Heart left ventricle (tissue), 16 donors: ENCODE measurements at regions not wholly inside any gene's neighbourhood (a gene's known extent, or its start where the extent isn't known, plus 50 kb on each side); places are given as distances from the start of the nearest gene placed in this dataset.

Experiments
- ATAC-seq, 4 donors: fragments of 200-7000 bp; cut with Tn5 transposase; one replicate each; pipeline ENCODE4 v1.9.1; 2020 to 2022; ENCODE audit warnings: moderate library complexity in 4 of 4, mild to moderate bottlenecking in 3 of 4, moderate number of reproducible peaks in 1 of 4
- DNase-seq, 5 donors: peaks; one replicate each; pipeline ENCODE4 v3.0.0-alpha.2; 2020
- H3K27ac ChIP-seq, 12 donors: fragments of 200-600 bp; sonication (generic) in 4 of 12; one replicate each; pipeline versions ENCODE4 v1.5.0 to v1.8.0; 2016 to 2022; ENCODE audit warnings: mild to moderate bottlenecking in 2 of 12
- H3K27me3 ChIP-seq, 9 donors: fragments of 200-600 bp; sonication (generic) in 2 of 9; one replicate each; pipeline versions ENCODE4 v1.5.1 to v1.8.0; 2016 to 2022; ENCODE audit warnings: mild to moderate bottlenecking in 3 of 9
- H3K36me3 ChIP-seq, 9 donors: fragments of 200-600 bp; sonication (generic) in 2 of 9; one replicate each; pipeline versions ENCODE4 v1.5.0 to v1.8.0; 2018 to 2022; ENCODE audit warnings: mild to moderate bottlenecking in 2 of 9
- H3K4me1 ChIP-seq, 12 donors: fragments of 200-600 bp; sonication (generic) in 4 of 12; one replicate each; pipeline versions ENCODE4 v1.5.0 to v1.8.0; 2016 to 2022; ENCODE audit warnings: mild to moderate bottlenecking in 3 of 12
- H3K4me3 ChIP-seq, 12 donors: fragments of 200-600 bp; sonication (generic) in 4 of 12; one replicate each; pipeline versions ENCODE4 v1.5.0 to v1.8.0; 2017 to 2022; ENCODE audit warnings: mild to moderate bottlenecking in 9 of 12, moderate library complexity in 4 of 12
- H3K9me3 ChIP-seq, 12 donors: fragments of 200-600 bp; sonication (generic) in 4 of 12; one replicate each; pipeline versions ENCODE4 v1.5.0 to v1.8.0; 2016 to 2022; ENCODE audit warnings: mild to moderate bottlenecking in 1 of 12
- CTCF ChIP-seq, 12 donors: fragments of 200-600 bp; sonication (generic) in 4 of 12; IDR thresholded peaks; one replicate each; pipeline versions ENCODE4 v1.5.0 to v1.8.0; 2018 to 2022; ENCODE audit warnings: antibody characterized with exemption in 12 of 12, mild to moderate bottlenecking in 5 of 12
- POLR2A ChIP-seq, 2 donors: fragments of 450-650 bp; IDR thresholded peaks; one replicate each; pipeline ENCODE4 v1.6.1; 2017; ENCODE audit warnings: antibody characterized with exemption in 2 of 2, mild to moderate bottlenecking in 2 of 2, moderate library complexity in 2 of 2
- WGBS, 4 donors: extraction: QIAGEN DNeasy Blood & Tissue Kit in 2 of 4; methylation state at CpG; one replicate each; pipeline versions ENCODE4 v1.1.5 to v1.1.7; 2013 to 2018; 5-methylcytosine and 5-hydroxymethylcytosine counted together
- intact Hi-C, 10 donors: fragments of 100-400 bp; cut with DNase I; formaldehyde crosslinking; loops; one replicate each; pipeline versions ENCODE4 v1.11.1 to v1.14.2; 2022
- donor health status: ischemic (EF 13 %, LVEDD 7.1; RV severe dilation, severe dysfunction).
- donor health status: healthy with polysubstance abuse.
- donor health status: DM: no; HTN: yes; CAD: no.
- donor health status: DM: no; HTN: no; CAD: no.
- donor health status: ischemic (EF 25% LVEDD 6.9; RV normal size, moderate dysfunction).
- donor health status: ischemic (EF 25% LVEDD 5.7; RV mildly dilated, moderate dysfunction).
- donor health status: healthy.
- donor health status: DM: yes; HTN: yes; CAD: no.
- donor health status: ischemic (EF 35%, LVEDD 5.7; RV mildly dilated, moderate dysfunction).
- donor health status: nonischemic (EF 11% LVEDD 7.7; RV severe dilation, severe dysfunction).
- donor health status: DM: yes; HTN: yes; CAD: no.
- donor health status: PGD.
- donor health status: ischemic (EF 29% LVEDD 5.4; RV normal size, mild dysfunction).
- donor health status: nonischemic (EF 23%, LVEDD 6.1; RV moderate dilation, normal function).

- Histone ChIP-seq H3K4me1 (no peaks in the 10 kb centered on the region), H3K27me3 (no peaks in the 10 kb centered on the region), H3K4me3 (no peak overlapping the region), H3K36me3 (no peaks in the 10 kb centered on the region), H3K9me3 (peaks cover 0 to 13% (median 4%) of the 10 kb centered on the region in 12 donors), H3K27ac (no peak overlapping the region)
- no peak for TF ChIP-seq CTCF (IDR thresholded peaks at IDR 0.05)
- TF ChIP-seq POLR2A (IDR thresholded peaks at IDR 0.05) = no peak
- no peak for DNase-seq
- intact Hi-C loops = loop anchor here in 1 of 10 donors (10.0 kb wide), 1 partner anchor 536 kb away; the partner anchor contains the start of gene PPA2
- 88 to 97% (median 97%) methylated on average over 1 of the region's 1 CpG for WGBS, 4 donors
- no peak for ATAC-seq
Observed at GRCh38 chr4:104938624-104939023, 208.1 kb upstream of the TET2 start.

GRCh38 chr4:104940927-104941326 is 205.7 kb upstream of the TET2 start:
- Histone ChIP-seq H3K27ac (no peak overlapping the region), H3K36me3 (no peaks in the 10 kb centered on the region), H3K4me1 (no peaks in the 10 kb centered on the region), H3K4me3 (no peak overlapping the region), H3K27me3 (no peaks in the 10 kb centered on the region), H3K9me3 (peaks cover 0 to under 1% (median 0%) of the 10 kb centered on the region in 12 donors)
- ATAC-seq (no peak), DNase-seq (no peak)
- intact Hi-C loops = no loop called here
- 74 to 81% (median 76%) methylated on average over 2 of the region's 2 CpGs for WGBS, 4 donors
- no peak for TF ChIP-seq POLR2A (IDR thresholded peaks at IDR 0.05)
- TF ChIP-seq CTCF (IDR thresholded peaks at IDR 0.05) = no peak

- TF ChIP-seq POLR2A (IDR thresholded peaks at IDR 0.05) (no peak), CTCF (IDR thresholded peaks at IDR 0.05) (no peak)
- no peak overlapping the region for H3K27ac ChIP-seq
- ATAC-seq = no peak
- WGBS, 4 donors = 18 to 45% (median 31%) methylated on average over 1 of the region's 1 CpG
- H3K27me3 ChIP-seq = no peaks in the 10 kb centered on the region
- no peak for DNase-seq
- H3K9me3 ChIP-seq = no peaks in the 10 kb centered on the region
- H3K4me3 ChIP-seq = no peak overlapping the region
- no peaks in the 10 kb centered on the region for H3K36me3 ChIP-seq
- intact Hi-C loops = no loop called here
- no peaks in the 10 kb centered on the region for H3K4me1 ChIP-seq
Observed at GRCh38 chr4:104941661-104942062, 205.0 kb upstream of the TET2 start.

GRCh38 chr4:104942990-104943743 is 203.5 kb upstream of the TET2 start:
- Histone ChIP-seq H3K9me3 (no peaks in the 10 kb centered on the region), H3K36me3 (no peaks in the 10 kb centered on the region), H3K27me3 (no peaks in the 10 kb centered on the region), H3K4me3 (no peak overlapping the region), H3K4me1 (no peaks in the 10 kb centered on the region), H3K27ac (no peak overlapping the region)
- DNase-seq = no peak
- no peak for ATAC-seq
- intact Hi-C loops = no loop called here
- TF ChIP-seq CTCF (IDR thresholded peaks at IDR 0.05) = no peak
- TF ChIP-seq POLR2A (IDR thresholded peaks at IDR 0.05) = no peak
- 79 to 81% (median 79%) methylated on average over 6 of the region's 6 CpGs for WGBS, 4 donors
